GM12878 (cell line): ENCODE measurements at regions not wholly inside any gene's neighbourhood (a gene's known extent, or its start where the extent isn't known, plus 50 kb on each side); places are given as distances from the start of the nearest gene placed in this dataset.
"Not testable (repeated sequence)": the region's sequence is repeated elsewhere in the genome, so short reads cannot be mapped to it uniquely, and the experiment has no call there.

Experiments used
- ATAC-seq: fragments of 200-7000 bp; cut with Tn5 transposase; 3 replicates; pipeline ENCODE4 v1.9.1; 2020; ENCODE audit warnings: mild to moderate bottlenecking, moderate library complexity
- BruUV-seq: library from RNA; stranded (reverse); fragments of 400-500 nt; replicated peaks from 2 replicates; lab custom pipeline; 2021; lab: Mats Ljungman, UMichigan
- CTCF ChIA-PET: fragments of 300-600 bp; sonication (Branson Sonifier 250); formaldehyde crosslinking; extraction: SDS; loops from one replicate; lab custom pipeline; 2021; ENCODE audit warnings: inconsistent platforms; lab: Yijun Ruan, JAX
- POLR2A ChIA-PET: fragments of 350-600 bp; formaldehyde crosslinking; extraction: SDS; loops from one replicate; lab custom pipeline; 2021; ENCODE audit warnings: inconsistent platforms; lab: Charles Lee
- RAD21 ChIA-PET: fragments of 300-600 bp; sonication (Branson Sonifier 250); formaldehyde crosslinking; loops from one replicate; lab custom pipeline; 2023; ENCODE audit warnings: antibody characterized with exemption; ENCODE audit not compliant: unreplicated experiment; lab: Charles Lee
- SMC1A ChIA-PET: fragments of 300-600 bp; sonication (Branson Sonifier 250); formaldehyde crosslinking; loops from one replicate; lab custom pipeline; 2023; ENCODE audit not compliant: unreplicated experiment, uncharacterized antibody; lab: Charles Lee
- DNase-seq: peaks from one replicate; pipeline ENCODE4 v3.0.0-alpha.2; 2011; ENCODE audit warnings: low read depth, low spot score
- FAIRE-seq: peaks from 3 replicates; lab custom pipeline; 2011; peaks lifted over from hg19 to GRCh38; lab: Jason Lieb, UNC
- H2AFZ ChIP-seq: 2 replicates; pipeline ENCODE4 v1.6.0; 2011; ENCODE audit warnings: low read depth, low read length, control low read depth; ENCODE audit not compliant: control insufficient read depth
- H3K27ac ChIP-seq: 2 replicates; pipeline ENCODE4 v1.5.1; 2011; ENCODE audit warnings: control low read depth; ENCODE audit not compliant: control insufficient read depth, insufficient read depth
- H3K27me3 ChIP-seq, 2 experiments: replicated peaks in 1 of 2; 2 replicates each; pipeline versions ENCODE4 v1.6.0 to v1.6.1; 2011; ENCODE audit warnings: low read length in 1 of 2; ENCODE audit not compliant: control insufficient read depth in 2 of 2, insufficient read depth in 2 of 2
- H3K36me3 ChIP-seq, 2 experiments: 2 replicates each; pipeline ENCODE4 v1.5.1; 2011; ENCODE audit warnings: low read length in 1 of 2; ENCODE audit not compliant: control insufficient read depth in 2 of 2, insufficient read depth in 2 of 2
- H3K4me1 ChIP-seq: 2 replicates; pipeline ENCODE4 v1.6.1; 2011; ENCODE audit warnings: mild to moderate bottlenecking, low read length, moderate library complexity, mixed read lengths; ENCODE audit not compliant: control insufficient read depth, insufficient read depth
- H3K4me2 ChIP-seq: 2 replicates; pipeline ENCODE4 v1.6.0; 2011; ENCODE audit warnings: control low read depth; ENCODE audit not compliant: control insufficient read depth, insufficient read depth
- H3K4me3 ChIP-seq: fragments of 200-600 bp; sonication (generic); 2 replicates; pipeline ENCODE4 v1.5.1; 2016
- H3K79me2 ChIP-seq: 2 replicates; pipeline ENCODE4 v1.6.0; 2011; ENCODE audit warnings: low read length; ENCODE audit not compliant: control insufficient read depth, insufficient read depth
- H3K9ac ChIP-seq: 2 replicates; pipeline ENCODE4 v1.8.0; 2011; ENCODE audit warnings: low read length, control low read depth, mixed read lengths; ENCODE audit not compliant: control insufficient read depth, insufficient read depth
- H3K9me3 ChIP-seq: replicated peaks from 3 replicates; pipeline ENCODE4 v1.5.1; 2011; ENCODE audit warnings: mild to moderate bottlenecking, low read length; ENCODE audit not compliant: control insufficient read depth, insufficient read depth
- H4K20me1 ChIP-seq: 2 replicates; pipeline ENCODE4 v1.6.0; 2011; ENCODE audit not compliant: control insufficient read depth, insufficient read depth
- IKZF1 ChIP-seq: fragments of 450-650 bp; conservative IDR thresholded peaks from 2 replicates; pipeline ENCODE4 v1.6.1; 2017; ENCODE audit warnings: antibody characterized with exemption, mild to moderate bottlenecking
- IKZF2 ChIP-seq, 2 experiments: fragments of 450-650 bp; IDR thresholded peaks; 2 replicates each; pipeline ENCODE4 v1.6.1; 2017; ENCODE audit warnings: mild to moderate bottlenecking in 2 of 2, moderate library complexity in 2 of 2
- WGBS: methylation state at CpG from one replicate; pipeline ENCODE4 v1.1.6; 2016; ENCODE audit warnings: low lambda C conversion rate; ENCODE audit not compliant: insufficient replicate concordance, insufficient coverage; ENCODE audit errors: missing lambda C conversion rate; 5-methylcytosine and 5-hydroxymethylcytosine counted together
- in situ Hi-C: fragments of 300-500 bp; cut with MboI; formaldehyde crosslinking; loops from 9 replicates; pipeline ENCODE4 v1.14.3; 2018; ENCODE audit warnings: mixed read lengths
- intact Hi-C: fragments of 100-400 bp; cut with micrococcal nuclease; formaldehyde crosslinking; loops from one replicate; pipeline ENCODE4 v1.14.2; 2022; ENCODE audit not compliant: unreplicated experiment
- TF ChIP-seq, protein P1 (sequence below): fragments of 450-650 bp; IDR thresholded peaks from 2 replicates; pipeline ENCODE4 v1.6.1; 2018; ENCODE audit warnings: mild to moderate bottlenecking, low read depth, moderate library complexity; ENCODE audit not compliant: partially characterized antibody
- TF ChIP-seq, protein P2 (sequence below): IDR thresholded peaks from 2 replicates; pipeline ENCODE4 v1.6.1; 2012; ENCODE audit warnings: improper control_type of control experiment, low read depth, low read length; ENCODE audit not compliant: insufficient replicate concordance

DNA sequence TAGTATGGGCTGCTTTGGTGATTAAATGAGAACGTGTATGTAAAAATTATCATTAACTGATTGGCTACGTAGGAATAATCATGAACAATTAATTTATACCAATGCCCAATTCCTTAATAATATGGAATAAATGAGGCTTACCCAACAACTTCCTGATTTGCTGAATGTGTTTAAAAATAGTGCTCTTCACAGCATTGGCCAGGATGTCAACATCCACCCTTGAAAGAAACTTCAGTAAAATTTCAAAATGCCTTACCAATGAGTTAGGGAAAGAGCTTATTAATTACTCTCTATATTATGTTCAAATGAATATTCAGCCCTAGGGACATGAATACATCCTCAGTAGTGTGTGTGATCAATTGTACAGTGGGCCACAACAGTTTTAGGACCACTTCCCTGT lies 401.4 kb downstream of the PSAT1 start (continued):
- TF ChIP-seq, protein P1, sequence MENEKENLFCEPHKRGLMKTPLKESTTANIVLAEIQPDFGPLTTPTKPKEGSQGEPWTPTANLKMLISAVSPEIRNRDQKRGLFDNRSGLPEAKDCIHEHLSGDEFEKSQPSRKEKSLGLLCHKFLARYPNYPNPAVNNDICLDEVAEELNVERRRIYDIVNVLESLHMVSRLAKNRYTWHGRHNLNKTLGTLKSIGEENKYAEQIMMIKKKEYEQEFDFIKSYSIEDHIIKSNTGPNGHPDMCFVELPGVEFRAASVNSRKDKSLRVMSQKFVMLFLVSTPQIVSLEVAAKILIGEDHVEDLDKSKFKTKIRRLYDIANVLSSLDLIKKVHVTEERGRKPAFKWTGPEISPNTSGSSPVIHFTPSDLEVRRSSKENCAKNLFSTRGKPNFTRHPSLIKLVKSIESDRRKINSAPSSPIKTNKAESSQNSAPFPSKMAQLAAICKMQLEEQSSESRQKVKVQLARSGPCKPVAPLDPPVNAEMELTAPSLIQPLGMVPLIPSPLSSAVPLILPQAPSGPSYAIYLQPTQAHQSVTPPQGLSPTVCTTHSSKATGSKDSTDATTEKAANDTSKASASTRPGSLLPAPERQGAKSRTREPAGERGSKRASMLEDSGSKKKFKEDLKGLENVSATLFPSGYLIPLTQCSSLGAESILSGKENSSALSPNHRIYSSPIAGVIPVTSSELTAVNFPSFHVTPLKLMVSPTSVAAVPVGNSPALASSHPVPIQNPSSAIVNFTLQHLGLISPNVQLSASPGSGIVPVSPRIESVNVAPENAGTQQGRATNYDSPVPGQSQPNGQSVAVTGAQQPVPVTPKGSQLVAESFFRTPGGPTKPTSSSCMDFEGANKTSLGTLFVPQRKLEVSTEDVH = no peak
- no peak for TF ChIP-seq IKZF2 (IDR thresholded peaks at IDR 0.05)
- TF ChIP-seq, protein P2, sequence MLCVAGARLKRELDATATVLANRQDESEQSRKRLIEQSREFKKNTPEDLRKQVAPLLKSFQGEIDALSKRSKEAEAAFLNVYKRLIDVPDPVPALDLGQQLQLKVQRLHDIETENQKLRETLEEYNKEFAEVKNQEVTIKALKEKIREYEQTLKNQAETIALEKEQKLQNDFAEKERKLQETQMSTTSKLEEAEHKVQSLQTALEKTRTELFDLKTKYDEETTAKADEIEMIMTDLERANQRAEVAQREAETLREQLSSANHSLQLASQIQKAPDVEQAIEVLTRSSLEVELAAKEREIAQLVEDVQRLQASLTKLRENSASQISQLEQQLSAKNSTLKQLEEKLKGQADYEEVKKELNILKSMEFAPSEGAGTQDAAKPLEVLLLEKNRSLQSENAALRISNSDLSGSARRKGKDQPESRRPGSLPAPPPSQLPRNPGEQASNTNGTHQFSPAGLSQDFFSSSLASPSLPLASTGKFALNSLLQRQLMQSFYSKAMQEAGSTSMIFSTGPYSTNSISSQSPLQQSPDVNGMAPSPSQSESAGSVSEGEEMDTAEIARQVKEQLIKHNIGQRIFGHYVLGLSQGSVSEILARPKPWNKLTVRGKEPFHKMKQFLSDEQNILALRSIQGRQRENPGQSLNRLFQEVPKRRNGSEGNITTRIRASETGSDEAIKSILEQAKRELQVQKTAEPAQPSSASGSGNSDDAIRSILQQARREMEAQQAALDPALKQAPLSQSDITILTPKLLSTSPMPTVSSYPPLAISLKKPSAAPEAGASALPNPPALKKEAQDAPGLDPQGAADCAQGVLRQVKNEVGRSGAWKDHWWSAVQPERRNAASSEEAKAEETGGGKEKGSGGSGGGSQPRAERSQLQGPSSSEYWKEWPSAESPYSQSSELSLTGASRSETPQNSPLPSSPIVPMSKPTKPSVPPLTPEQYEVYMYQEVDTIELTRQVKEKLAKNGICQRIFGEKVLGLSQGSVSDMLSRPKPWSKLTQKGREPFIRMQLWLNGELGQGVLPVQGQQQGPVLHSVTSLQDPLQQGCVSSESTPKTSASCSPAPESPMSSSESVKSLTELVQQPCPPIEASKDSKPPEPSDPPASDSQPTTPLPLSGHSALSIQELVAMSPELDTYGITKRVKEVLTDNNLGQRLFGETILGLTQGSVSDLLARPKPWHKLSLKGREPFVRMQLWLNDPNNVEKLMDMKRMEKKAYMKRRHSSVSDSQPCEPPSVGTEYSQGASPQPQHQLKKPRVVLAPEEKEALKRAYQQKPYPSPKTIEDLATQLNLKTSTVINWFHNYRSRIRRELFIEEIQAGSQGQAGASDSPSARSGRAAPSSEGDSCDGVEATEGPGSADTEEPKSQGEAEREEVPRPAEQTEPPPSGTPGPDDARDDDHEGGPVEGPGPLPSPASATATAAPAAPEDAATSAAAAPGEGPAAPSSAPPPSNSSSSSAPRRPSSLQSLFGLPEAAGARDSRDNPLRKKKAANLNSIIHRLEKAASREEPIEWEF = no peak
- TF ChIP-seq IKZF1 = no peak

DNA sequence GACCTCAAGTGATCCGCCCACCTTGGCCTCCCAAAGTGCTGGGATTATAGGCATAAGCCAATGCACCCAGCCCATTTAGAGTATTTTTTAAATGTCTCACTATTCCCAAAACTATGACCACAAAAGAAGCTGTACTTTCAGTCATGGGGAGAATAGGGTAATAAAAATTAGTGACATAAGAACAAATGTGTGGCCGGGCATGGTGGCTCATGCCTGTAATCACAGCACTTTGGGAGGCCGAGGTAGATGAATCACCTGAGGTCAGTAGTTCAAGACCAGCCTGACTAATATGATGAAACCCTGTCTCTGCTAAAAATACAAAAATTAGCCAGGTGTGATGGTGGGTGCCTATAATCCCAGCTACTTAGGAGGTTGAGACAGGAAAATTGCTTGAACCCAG lies 402.3 kb downstream of the PSAT1 start:
- H4K20me1 ChIP-seq, H3K27me3 ChIP-seq, H3K79me2 ChIP-seq, H3K36me3 ChIP-seq, intact Hi-C loops, H3K9me3 ChIP-seq, ATAC-seq, DNase-seq, H3K9ac ChIP-seq, CTCF ChIA-PET, H3K27ac ChIP-seq, SMC1A ChIA-PET, in situ Hi-C loops, RAD21 ChIA-PET, H3K4me1 ChIP-seq, POLR2A ChIA-PET, H3K4me3 ChIP-seq, H3K4me2 ChIP-seq, H2AFZ ChIP-seq, BruUV-seq, FAIRE-seq: not testable (repeated sequence)
- WGBS = 12% methylated on average over 3 of the region's 3 CpGs
